ENCODE measurements at regions not wholly inside any gene's neighbourhood (a gene's known extent, or its start where the extent isn't known, plus 50 kb on each side); places are given as distances from the start of the nearest gene placed in this dataset.

DNA sequence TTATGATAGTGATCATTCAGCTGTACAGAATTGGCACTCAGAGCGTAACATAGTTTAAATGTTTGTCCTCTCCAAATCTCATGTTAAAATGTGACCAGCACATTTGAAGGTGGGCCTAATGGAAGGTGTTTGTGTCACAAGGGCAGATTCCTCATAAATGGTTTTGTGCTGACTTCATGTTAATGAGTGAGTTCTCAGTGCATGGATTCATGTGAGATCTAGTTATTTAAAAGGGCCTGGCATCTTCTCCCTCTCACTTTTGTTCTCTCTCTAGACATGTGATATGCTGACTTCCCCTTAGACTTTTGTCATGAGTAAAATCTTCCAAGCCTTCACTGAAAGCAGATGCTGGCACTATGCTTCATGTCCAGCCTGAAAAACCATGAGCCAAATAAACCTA is 452.4 kb upstream of the PTCHD4 start:
- TF ChIP-seq, protein P1, sequence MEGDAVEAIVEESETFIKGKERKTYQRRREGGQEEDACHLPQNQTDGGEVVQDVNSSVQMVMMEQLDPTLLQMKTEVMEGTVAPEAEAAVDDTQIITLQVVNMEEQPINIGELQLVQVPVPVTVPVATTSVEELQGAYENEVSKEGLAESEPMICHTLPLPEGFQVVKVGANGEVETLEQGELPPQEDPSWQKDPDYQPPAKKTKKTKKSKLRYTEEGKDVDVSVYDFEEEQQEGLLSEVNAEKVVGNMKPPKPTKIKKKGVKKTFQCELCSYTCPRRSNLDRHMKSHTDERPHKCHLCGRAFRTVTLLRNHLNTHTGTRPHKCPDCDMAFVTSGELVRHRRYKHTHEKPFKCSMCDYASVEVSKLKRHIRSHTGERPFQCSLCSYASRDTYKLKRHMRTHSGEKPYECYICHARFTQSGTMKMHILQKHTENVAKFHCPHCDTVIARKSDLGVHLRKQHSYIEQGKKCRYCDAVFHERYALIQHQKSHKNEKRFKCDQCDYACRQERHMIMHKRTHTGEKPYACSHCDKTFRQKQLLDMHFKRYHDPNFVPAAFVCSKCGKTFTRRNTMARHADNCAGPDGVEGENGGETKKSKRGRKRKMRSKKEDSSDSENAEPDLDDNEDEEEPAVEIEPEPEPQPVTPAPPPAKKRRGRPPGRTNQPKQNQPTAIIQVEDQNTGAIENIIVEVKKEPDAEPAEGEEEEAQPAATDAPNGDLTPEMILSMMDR (conservative IDR thresholded peaks at IDR 0.05) = no peak
- TF ChIP-seq EZH2 (IDR thresholded peaks at IDR 0.05; ENCODE audit: low read depth) = no peak

All from PC-9 (cell line).